Activated CD4-positive, alpha-beta T cell treated with anti-CD3 and anti-CD28 coated beads, Interleukin-2, amount 50 U/mL, for 1 hour (primary cell): ENCODE measurements at regions not wholly inside any gene's neighbourhood (a gene's known extent, or its start where the extent isn't known, plus 50 kb on each side); places are given as distances from the start of the nearest gene placed in this dataset.

Source experiments
- DNase-seq: peaks from one replicate; pipeline ENCODE4 v3.0.0-alpha.2; 2020

DNA sequence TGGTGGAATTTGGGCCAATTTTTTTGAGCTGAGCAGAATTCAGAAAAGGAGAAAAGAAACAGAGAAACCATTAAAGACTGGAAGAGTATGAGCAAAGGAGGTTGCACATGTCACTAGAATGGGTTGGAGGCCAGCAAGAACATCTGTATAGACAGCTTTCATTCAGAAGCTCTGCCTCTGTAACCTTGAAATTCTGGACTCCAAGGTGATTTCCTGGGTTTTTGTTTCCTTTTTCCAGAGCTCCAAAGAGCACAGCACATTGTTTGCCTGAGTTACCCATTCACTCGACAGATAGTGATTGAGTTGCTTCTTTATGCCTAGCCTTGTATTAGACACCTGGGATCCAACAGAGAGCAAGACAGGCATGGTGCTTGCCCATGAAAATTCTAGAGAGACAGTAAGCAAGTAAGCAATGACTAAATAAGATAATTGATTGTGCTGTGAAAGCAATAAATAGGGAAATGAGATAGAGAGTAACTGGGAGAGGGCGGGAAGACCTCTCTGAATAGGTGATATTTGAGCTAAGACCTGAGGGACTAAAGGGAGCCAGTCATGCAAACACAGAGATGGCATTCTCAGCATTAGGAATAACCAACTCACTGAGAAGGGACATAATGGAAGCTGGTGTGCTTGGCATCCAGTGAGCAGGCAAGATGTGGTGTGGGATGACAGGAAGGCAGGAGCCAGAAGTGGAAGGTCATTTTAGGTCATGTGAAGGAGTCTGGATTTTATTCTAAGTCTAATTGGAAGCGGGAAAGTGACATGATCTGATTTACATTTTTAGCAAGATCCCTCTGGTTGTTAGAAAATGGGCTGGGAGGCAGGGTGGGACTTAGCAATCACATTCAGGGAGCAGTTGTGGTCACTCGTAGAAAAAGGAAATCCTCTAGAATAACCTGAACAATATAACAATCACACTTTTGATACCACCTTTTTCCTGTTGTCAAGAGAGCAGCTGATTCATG lies 197.5 kb downstream of the HS3ST3A1 start:
- no peak for DNase-seq

DNA sequence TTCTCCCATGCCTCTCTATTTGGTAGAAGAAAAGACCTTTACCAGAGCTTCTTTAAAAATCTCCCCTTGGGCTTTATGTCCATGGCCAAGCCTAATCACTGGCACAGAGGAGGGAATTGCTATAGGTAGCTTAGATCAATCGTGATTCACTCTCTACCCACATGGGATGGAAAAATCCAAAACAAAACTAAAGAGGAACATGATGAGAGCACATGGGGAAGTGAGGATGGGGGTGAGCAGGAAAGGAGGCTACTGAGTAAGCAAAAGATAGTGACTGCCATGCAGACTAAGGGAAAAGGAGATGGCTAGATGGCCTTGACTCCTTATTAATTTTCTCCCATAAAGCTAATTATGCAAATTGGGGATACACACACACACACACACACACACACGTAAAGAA lies 201.2 kb downstream of the HS3ST3A1 start:
- DNase-seq, result no peak

DNA sequence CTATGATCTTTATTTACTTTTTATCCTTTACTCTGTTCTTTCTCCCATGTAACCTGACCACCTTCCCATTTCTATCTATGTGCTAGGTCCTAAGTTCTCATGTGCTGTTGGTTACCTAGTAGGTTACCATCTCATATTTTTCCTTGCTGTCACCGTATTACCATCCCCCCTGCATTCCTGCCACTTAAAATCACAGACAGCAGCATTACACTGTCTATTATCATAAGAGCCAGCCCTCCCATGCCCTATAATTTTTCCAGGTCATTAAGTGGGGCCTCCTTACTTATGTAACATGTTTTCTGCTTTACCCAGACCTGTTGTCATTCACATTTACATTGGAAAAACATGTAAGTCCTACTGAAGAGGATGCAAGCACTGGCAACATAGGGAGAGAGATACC lies 202.9 kb downstream of the HS3ST3A1 start:
- no peak for DNase-seq

DNA sequence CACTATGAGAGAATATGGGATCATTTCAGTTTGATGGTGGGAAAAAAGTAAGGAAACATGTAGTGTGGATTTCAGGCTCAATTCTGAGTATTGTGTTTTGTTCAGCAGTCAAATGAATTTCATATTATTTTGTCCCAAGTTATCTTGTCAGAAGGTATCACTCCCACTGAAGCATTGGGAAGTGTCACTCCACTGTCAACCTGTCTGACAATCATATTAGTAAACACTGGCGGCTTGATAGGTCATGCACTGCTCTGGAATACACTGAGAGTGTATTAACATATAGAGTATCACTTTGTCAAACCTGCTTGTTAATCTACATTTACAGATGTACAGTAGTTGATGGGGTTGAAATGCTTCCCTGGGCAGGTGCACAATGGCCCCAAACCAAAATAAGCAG lies 203.6 kb downstream of the HS3ST3A1 start:
- no peak for DNase-seq

DNA sequence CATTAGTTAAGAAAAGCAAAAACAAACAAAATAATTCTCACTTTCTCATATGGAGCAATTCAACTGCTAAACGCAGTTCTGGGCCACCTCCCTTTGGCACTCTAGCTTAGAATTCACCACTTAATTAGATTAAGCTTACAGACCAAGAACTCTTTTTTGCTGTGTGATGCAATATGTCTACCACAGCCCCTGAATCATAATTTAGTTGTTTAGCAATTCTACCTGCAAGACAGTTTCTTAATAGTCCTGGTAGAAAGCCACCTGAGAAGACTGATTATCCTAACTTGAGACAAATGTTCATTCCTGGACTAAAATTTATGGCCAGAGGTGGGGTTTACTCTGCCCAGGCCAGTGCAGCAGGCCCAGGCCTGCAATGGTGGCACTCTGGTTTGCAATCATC lies 205.9 kb downstream of the HS3ST3A1 start:
- no peak for DNase-seq

DNA sequence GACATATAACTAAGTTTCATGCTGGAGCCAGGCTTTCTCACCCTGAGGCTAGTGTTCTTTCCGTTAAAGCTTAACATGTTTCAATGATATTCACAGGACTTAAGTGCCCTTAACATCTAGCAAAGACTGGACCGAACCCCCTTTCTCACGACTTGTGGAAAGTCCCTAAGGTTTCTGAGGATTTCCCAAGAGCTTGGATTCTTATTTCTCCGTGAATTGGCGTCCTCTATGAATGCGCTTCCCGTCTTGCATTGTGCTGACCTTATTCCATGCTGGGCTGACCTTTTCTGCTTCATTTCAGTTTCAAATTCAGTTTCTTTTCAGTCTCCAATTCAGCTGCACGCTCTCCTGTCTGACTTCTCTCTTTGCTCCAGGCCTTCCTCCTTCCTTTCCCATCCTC lies 206.4 kb downstream of the HS3ST3A1 start:
- DNase-seq, result no peak

DNA sequence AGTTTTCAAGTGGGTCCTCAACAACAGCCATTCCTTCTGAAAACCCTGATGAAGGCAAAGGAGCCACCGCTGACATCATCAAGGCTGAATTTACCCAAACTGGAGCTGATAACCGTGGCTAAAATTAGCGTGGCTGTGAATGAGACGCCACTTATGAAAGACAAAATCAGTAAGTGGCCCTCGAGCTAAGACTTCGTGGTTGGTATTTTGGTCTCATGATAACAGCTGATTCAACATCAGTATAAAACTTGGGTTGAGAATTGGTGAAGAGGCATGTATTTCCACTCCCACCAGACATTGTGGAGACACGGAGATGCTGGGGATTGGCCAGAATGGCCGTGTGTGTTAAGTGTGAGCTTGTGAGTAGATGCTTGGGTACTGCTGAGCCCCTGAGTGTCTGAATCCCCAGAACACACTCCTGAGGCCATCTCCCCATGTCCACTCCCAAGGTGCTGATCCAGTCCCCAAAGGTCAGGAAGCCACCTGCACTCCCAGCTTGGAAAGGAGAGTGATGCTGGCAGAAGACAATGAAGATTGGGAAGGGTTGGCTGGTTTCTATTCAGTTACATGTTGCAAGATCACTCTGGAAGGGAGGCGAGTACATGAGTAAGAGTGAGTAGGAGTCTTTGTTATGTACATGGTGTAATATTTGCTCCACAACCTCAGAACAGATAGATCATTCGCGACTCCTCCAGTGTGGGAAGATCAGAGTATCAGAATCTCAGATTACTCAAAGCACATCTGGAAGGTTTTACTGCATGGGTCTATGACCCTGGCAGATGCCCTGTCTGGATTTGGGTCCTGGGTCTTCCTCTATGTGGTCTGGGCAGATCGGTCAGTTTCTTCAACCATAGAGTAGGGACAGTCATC lies 207.7 kb downstream of the HS3ST3A1 start:
- DNase-seq, result no peak

DNA sequence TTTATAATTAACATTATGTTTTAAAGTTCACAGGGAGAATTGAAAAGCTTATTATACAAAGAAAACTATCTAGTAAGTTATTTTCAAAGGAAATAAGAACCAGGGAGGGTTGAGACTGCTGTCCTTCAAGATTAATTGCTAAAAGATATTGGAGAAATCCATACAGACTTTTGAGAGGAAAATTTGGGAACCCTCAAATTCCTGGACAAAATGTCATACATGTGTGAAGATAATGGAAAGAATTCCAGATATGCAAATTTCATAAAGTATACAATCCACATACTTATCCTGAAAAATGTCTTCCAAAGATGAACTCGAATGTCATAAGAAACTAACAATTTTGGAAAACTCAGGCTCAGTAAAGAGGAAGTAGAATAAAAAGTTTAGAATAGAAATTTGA lies 213.8 kb downstream of the HS3ST3A1 start:
- DNase-seq, result no peak

DNA sequence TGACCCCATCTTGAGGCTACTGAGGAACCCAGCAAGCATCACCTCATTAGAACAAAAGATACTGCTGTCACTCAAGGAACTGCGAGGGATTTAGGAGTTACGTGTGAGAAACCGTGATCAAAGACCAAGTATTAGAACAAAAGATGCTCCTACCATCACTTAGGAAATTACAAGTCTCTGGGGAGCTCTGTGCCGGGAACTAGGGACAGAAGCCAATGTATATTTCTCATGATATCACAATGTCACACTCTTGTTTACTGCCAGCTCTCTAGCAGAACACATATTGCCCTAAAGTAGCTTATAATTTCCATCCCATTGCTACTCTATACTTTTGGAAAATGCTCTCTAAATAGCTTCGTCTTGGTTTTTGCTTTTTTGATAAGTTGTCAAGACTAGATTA lies 214.5 kb downstream of the HS3ST3A1 start:
- no peak for DNase-seq

DNA sequence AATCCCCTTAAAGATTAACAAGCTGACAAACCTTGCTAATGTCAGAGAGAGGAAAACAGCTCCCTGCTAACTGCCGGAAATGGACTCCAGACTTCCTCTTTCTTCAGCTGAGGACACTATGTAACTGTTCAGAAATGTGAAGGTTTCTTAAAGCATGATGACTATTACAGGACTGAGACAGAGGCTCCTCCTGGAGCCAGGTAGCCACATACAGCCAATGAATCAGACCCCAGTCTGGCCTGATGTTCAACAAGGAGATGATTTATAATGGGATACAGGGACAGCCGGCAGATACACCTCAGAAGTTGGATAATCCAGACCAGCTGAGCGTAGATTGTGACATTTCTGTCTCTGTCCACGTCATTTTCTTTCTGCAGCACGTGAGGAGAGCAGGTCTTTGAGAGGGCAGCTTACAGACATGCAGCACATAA lies 216.2 kb downstream of the HS3ST3A1 start:
- DNase-seq, result no peak

DNA sequence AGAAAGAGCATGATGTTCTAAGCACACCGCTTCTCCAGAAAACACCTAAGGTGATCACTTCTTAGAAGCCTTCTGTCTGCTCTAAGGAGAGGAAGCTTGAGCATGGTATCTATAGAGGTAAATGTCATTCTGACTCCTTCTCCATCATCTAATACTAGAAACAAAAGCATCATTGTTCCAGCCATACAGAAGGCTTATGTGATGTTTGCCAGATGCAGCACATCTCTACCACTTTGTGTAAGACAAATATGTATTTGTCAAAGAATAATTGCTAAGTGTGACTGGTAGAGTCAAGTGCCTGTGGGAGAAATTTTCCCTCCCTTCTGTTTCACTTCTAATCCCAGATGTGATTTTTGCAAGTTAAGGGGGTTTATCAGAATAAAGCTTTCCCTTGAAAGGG lies 217.1 kb downstream of the HS3ST3A1 start:
- DNase-seq, result no peak

DNA sequence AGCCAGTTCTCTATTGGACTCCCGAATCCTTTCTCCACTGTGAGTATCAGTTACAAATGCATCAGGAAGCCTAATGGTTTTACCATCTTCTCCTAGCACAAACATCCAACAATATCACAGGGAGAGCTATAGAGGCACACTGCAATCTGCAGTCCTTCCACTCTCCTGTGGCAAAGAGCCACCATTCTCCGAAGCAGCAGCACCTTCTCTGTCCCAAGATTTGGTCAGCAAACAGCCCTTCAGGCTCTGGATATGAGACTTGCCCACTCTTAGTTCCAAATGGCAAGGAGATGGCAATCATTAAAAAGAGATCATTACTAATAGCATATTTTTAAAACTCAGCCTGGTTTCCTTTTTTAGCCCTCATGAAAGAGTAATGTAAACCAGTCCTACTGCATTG lies 223.4 kb downstream of the HS3ST3A1 start:
- DNase-seq, result no peak

DNA sequence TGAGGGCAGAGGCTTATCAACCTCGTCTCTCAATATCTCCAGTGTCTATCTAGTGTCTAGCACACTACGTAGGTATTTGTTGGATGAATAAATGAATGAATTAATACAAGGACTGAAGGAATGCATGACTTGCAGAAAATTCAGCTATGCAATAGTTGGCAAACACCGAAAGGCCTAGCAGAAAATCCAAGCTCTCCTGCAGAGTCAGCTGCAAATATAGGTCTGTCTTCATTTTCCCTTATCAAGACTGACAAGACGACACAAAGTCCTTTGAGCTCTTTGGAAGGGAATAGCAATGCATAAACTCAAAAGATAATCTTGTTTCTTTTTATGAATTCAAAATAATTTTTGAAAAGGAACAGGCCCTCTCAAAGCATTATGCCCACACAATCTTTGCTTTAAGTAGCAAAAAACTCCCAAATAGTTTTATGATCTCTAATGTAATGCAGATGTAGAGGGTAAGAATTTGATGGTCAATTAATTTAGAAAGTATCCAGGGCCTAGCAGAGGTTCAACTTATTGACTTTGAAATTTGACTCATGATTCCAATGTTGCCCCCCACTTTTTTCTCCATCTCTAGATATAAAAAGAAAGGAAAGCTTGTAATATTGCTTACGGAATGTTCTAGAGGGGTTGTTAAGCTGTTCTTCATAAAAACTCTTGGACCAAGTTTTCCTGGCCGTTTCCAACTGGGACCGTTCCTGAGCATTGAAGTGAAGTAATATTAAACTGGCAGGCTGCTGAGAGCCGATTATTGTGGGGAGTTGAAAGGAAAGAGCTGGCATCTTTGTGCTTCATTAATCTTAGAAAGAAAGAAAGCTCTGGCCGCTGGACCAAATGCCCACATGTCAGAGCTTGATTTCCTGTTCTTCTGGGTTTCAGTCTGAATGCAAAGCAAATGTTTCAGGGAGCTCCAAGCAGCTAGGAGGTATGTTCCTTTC lies 227.3 kb downstream of the HS3ST3A1 start:
- no peak for DNase-seq

DNA sequence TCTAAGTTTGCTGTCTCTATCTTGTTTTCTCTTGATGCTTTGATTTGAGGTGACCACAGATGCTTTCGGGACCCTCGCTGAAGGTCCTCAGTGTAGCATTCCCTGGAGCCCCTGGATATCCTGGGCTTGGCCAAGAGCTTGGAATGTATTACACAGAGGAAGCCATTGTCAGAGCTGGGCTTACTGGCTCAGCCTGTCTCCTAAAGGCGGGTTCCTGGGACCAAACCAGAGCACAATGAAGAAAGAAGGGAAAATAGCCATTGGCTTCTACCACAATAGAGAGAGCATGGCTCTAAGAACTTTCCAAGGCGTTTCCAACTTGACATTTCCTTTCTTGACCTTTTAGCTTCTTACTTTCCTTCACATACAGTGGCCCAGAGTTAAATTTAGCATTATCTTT lies 229.3 kb downstream of the HS3ST3A1 start:
- no peak for DNase-seq

DNA sequence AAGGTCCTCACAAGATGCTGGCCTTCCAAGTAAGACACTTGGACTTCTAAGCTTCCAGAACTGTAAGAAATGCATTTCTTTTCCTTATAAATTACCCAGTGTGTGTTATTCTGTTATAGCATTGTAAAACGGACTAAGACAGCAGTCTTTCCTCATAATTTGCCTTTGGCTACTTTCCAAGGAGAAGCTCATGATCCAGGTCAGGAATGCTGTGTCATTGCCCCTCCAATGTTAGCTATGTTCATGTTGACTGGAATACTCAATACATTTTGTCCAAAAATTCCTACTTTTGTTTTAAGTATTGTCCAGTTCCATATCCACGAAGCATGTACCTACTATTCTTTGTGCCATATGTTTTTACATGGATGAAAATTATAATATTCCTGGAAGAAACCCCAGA lies 234.6 kb downstream of the HS3ST3A1 start:
- DNase-seq, result no peak

DNA sequence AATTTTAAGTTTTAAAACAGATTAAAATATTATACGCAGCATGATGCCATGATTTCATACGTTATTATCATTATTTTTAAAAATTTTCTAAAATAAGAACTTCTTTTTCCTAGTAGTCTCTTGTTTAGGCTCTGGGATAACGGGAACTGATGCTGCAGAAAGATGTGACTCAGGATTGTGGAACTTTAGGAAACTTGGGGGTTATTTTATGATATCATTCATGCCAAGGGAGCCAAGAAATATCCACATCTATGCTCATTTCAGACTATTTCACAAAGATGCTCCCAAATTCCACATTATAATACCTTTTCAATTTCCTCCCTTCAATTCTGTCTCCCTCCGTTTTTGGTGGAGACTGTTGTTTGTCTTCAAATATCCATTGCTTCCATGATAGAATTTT lies 236.4 kb downstream of the HS3ST3A1 start:
- DNase-seq, result no peak

DNA sequence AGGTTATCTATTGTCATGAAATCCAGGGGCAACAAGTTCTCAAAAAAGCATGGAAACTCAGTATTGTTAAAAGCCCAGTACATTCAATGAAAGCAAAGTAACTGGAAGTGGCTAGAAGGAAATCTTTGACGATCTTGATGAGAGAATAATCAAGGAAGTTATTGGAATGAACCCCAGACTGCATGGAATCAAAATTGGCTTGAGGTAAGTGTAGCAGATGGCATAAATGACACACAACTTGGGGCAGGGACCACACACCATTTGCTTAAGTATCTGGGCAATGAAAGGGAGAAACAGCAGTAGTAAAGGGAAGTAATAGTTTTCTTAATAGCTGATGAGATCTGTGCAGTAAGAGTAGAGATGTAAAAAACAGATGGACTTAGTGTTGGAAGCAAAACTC lies 238.0 kb downstream of the HS3ST3A1 start:
- DNase-seq, result no peak

DNA sequence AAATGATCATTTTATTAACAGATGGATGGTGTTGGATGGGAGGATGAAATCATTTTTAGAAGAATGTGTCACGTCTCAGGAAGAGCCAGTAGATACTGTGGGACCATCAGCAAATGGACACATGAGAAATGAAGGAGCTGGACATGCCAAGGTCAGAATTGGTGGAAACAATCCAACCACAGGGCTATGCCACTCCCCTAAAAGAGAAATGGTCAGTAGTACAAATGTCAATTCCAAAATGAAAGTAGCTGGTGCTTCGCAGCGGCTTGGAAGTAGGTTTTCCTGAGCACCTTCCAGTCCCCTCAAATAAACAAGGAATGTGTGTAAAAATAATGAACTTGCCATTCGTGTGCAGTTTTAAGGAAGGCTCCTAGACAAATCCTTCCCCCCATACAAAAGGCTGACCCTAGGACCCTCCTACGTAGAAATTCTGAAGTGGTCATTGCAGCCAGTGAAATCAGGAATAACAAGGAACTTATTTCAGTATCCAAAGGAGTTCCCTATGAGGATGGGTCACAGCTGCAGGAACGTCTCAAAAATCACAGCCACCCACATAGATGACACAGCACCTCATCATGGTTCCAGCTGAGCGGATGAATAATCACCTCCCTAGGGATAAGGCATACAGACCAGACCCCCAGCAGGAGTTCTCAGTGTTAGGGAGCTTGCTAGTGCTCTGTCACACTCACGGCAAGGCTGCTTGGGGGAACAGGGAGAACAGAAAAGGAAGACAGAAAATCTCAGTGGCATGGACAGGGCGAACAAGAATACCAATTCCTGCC lies 239.2 kb downstream of the HS3ST3A1 start:
- no peak for DNase-seq

DNA sequence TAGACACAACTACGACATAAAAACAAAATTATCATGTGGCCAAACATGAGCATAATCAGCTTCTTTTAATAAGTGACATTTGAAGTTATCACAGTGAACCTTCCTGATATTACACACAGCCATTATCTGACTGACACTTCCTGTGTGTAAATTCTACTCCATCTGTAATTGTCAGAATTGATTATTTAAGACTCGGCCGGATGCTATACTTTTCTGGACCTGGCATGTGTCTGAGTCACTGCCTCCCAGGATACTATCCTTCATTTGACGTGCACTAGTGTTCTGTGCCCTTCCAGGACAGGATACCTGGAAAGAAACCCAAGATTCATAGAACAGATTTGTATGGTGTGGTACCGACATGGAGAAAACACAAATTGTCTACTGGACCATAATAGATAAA lies 242.0 kb downstream of the HS3ST3A1 start:
- DNase-seq, result no peak

DNA sequence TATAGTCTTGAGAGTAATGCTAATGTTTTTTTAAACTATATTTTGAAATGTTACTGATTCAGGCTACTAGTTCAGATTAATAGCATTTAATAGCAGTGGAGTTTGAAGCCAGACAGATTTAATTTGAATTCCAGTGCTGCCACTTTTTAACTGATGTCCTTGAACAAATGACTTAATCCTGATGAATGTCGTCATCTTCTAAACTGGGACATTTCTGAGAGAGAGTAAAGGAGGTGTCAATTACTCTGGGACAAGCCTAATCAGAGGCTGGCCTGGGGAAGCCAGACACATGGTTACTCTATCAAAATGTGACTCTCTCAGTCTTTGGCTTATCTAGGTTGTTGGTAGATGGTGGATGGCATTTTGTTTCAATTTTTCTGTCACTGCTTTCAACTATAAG lies 246.7 kb downstream of the HS3ST3A1 start:
- no peak for DNase-seq

DNA sequence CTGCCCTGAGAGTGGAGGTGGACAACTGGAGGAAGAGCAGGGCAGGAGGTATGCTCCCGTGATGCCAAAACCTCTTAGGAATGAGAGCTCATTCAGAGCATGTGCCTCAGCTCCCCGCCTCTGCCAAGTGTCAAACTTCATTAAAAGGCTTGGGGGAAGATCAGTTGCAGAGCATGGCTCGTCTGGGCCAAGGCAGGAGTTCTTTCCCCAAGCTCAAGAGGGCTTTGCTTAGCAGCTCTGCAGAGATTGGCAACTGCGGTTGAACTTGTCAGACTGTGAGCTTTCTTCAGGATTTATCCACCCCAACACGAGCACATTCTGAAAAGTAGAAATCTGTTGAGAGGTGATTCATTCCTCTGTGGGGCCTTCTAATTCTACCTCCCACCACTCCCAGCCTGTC lies 248.1 kb downstream of the HS3ST3A1 start:
- DNase-seq, result no peak
